Liver (tissue), 7 donors: ENCODE measurements at regions not wholly inside any gene's neighbourhood (a gene's known extent, or its start where the extent isn't known, plus 50 kb on each side); places are given as distances from the start of the nearest gene placed in this dataset.

Experiments used
- DNase-seq: peaks from one replicate; pipeline ENCODE4 v3.0.0-alpha.2; 2017; ENCODE audit warnings: low spot score
- H3K27ac ChIP-seq, 2 donors: one replicate each; pipeline ENCODE4 v1.7.0; 2013; ENCODE audit warnings: inconsistent platforms in 2 of 2, low read length in 2 of 2, control low read depth in 1 of 2, low read depth in 1 of 2, mild to moderate bottlenecking in 1 of 2
- H3K27me3 ChIP-seq, 4 donors: one replicate each; pipeline versions ENCODE4 v1.6.1 to v1.7.0; 2013; ENCODE audit warnings: low read length in 3 of 4, inconsistent platforms in 1 of 4, mild to moderate bottlenecking in 1 of 4, moderate library complexity in 1 of 4; ENCODE audit not compliant: control insufficient read depth in 4 of 4, insufficient read depth in 4 of 4
- H3K36me3 ChIP-seq, 4 donors: one replicate each; pipeline versions ENCODE4 v1.6.1 to v1.7.0; 2013; ENCODE audit warnings: low read length in 3 of 4, mild to moderate bottlenecking in 3 of 4, low read depth in 1 of 4, moderate library complexity in 1 of 4; ENCODE audit not compliant: control insufficient read depth in 4 of 4, insufficient read depth in 3 of 4
- H3K4me1 ChIP-seq, 4 donors: one replicate each; pipeline versions ENCODE4 v1.6.1 to v1.7.0; 2013; ENCODE audit warnings: low read length in 3 of 4, mild to moderate bottlenecking in 3 of 4, moderate library complexity in 1 of 4; ENCODE audit not compliant: control insufficient read depth in 4 of 4, insufficient read depth in 4 of 4
- H3K4me3 ChIP-seq, 3 donors: one replicate each; pipeline versions ENCODE4 v1.6.1 to v1.7.0; 2013; ENCODE audit warnings: low read length in 3 of 3, control low read depth in 1 of 3, low read depth in 1 of 3, mild to moderate bottlenecking in 1 of 3
- H3K9ac ChIP-seq, 2 donors: one replicate each; pipeline ENCODE4 v1.7.0; 2013; ENCODE audit warnings: low read length in 2 of 2, mild to moderate bottlenecking in 2 of 2, moderate library complexity in 2 of 2, control low read depth in 1 of 2, low read depth in 1 of 2
- H3K9me3 ChIP-seq, 4 donors: one replicate each; pipeline versions ENCODE4 v1.6.1 to v1.7.0; 2013; ENCODE audit warnings: low read length in 3 of 4; ENCODE audit not compliant: control insufficient read depth in 4 of 4
- ATF3 ChIP-seq: IDR thresholded peaks from 2 replicates; pipeline ENCODE4 v1.6.1; 2016; ENCODE audit warnings: antibody characterized with exemption
- EGR1 ChIP-seq, 2 donors: IDR thresholded peaks; 2 replicates each; pipeline ENCODE4 v1.6.1; 2016 to 2018; ENCODE audit warnings: antibody characterized with exemption in 2 of 2, low read depth in 2 of 2
- FOXA1 ChIP-seq: IDR thresholded peaks from 2 replicates; pipeline ENCODE4 v1.6.1; 2016; ENCODE audit warnings: antibody characterized with exemption
- GABPA ChIP-seq, 2 donors: IDR thresholded peaks in 1 of 2; conservative IDR thresholded peaks in 1 of 2; 2 replicates each; pipeline ENCODE4 v1.6.1; 2016; ENCODE audit warnings: antibody characterized with exemption in 2 of 2, mild to moderate bottlenecking in 1 of 2, moderate library complexity in 1 of 2
- HNF4A ChIP-seq, 2 donors: conservative IDR thresholded peaks; 2 replicates each; pipeline ENCODE4 v1.6.1; 2016; ENCODE audit warnings: antibody characterized with exemption in 2 of 2, mild to moderate bottlenecking in 2 of 2
- HNF4G ChIP-seq: IDR thresholded peaks from 2 replicates; pipeline ENCODE4 v1.6.1; 2016; ENCODE audit warnings: antibody characterized with exemption
- REST ChIP-seq: IDR thresholded peaks from 2 replicates; pipeline ENCODE4 v1.6.1; 2016; ENCODE audit warnings: antibody characterized with exemption, mild to moderate bottlenecking
- RXRA ChIP-seq, 2 donors: IDR thresholded peaks; 2 replicates each; pipeline ENCODE4 v1.6.1; 2017 to 2018; ENCODE audit warnings: antibody characterized with exemption in 2 of 2, mild to moderate bottlenecking in 1 of 2
- SP1 ChIP-seq: IDR thresholded peaks from 2 replicates; pipeline ENCODE4 v1.6.1; 2018; ENCODE audit warnings: antibody characterized with exemption, mild to moderate bottlenecking
- YY1 ChIP-seq: IDR thresholded peaks from 2 replicates; pipeline ENCODE4 v1.6.1; 2016; ENCODE audit warnings: antibody characterized with exemption, mild to moderate bottlenecking
- WGBS: extraction: QIAGEN DNeasy Blood & Tissue Kit; methylation state at CpG from one replicate; pipeline ENCODE4 v1.1.7; 2013; 5-methylcytosine and 5-hydroxymethylcytosine counted together
- TF ChIP-seq, protein P1 (sequence below): IDR thresholded peaks from 2 replicates; pipeline ENCODE4 v1.6.1; 2016; ENCODE audit warnings: antibody characterized with exemption
- TF ChIP-seq, protein P2 (sequence below): IDR thresholded peaks from 2 replicates; pipeline ENCODE4 v1.6.1; 2016; ENCODE audit warnings: antibody characterized with exemption
- donor health status: healthy.
- donor health status: healthy.
- donor health status: healthy.
- donor health status: healthy.

GRCh38 chr10:58918887-58919286 lies 257.6 kb upstream of the PHYHIPL start (continued):
- no peak for TF ChIP-seq REST

DNA sequence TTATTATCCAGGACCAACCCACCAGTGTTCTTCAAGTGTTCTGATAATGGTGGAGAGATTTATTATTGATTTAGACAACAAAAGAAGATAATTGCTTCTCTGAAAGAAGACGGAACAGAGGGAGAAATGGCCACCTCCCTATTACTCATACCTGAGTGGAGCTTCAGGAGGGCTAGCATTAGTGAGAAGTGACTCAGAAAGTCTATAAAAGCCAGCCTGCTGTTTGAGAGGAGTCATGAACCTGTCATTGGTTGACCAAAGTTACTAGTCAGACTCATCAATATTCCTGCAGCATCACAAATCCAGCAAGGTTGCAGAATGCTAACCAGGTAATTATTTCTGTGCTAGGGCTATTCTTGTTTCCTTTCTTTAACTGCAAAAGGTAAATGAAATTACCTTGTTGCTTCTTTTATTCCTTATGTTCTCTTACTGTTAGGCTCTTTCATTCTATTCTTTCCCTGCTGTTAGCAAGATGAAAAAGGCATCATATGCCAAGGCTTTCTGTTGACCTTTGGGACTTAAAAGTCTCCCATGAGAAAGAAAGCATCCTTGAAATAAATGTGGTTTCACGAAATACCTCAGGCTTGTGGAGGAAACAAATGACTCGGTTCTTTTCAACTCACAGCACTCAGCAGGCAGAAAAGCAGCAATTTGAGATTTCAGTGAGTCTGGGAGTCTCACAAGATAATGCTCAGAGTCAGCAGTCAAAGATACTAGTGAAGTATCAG lies 256.4 kb upstream of the PHYHIPL start:
- 53% methylated on average over 3 of the region's 3 CpGs for WGBS
- TF ChIP-seq EGR1 (IDR thresholded peaks at IDR 0.05; ENCODE audit: low read depth in 2 of 2) (no peak), ATF3 (no peak), REST (no peak), GABPA (IDR thresholded peaks at IDR 0.05 in 1 of 2, conservative IDR thresholded peaks at IDR 0.05 in 1 of 2) (no peak), HNF4G (no peak)
- TF ChIP-seq, protein P1, sequence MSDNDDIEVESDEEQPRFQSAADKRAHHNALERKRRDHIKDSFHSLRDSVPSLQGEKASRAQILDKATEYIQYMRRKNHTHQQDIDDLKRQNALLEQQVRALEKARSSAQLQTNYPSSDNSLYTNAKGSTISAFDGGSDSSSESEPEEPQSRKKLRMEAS, result no peak
- no peak overlapping the region for H3K27ac ChIP-seq

DNA sequence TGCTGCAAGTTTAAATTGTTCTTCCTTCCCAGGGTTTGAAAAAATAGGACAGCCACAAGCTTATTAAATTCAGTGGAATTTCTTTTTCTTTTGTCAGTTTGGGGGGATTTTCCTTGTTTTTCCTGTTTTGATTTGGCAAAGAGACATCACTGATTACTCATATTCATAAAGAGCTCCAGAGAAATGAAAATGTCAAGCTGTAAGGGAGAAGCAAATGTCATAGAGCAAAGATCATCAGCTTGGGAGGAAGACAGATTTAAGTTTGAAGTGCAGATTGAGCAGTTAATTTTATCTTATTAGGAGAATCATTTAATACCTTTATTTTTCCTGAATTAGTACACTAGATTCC lies 255.8 kb upstream of the PHYHIPL start:
- no peak overlapping the region for H3K9ac ChIP-seq
- TF ChIP-seq, protein P2, sequence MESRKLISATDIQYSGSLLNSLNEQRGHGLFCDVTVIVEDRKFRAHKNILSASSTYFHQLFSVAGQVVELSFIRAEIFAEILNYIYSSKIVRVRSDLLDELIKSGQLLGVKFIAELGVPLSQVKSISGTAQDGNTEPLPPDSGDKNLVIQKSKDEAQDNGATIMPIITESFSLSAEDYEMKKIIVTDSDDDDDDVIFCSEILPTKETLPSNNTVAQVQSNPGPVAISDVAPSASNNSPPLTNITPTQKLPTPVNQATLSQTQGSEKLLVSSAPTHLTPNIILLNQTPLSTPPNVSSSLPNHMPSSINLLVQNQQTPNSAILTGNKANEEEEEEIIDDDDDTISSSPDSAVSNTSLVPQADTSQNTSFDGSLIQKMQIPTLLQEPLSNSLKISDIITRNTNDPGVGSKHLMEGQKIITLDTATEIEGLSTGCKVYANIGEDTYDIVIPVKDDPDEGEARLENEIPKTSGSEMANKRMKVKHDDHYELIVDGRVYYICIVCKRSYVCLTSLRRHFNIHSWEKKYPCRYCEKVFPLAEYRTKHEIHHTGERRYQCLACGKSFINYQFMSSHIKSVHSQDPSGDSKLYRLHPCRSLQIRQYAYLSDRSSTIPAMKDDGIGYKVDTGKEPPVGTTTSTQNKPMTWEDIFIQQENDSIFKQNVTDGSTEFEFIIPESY, result no peak
- TF ChIP-seq RXRA (IDR thresholded peaks at IDR 0.05) (no peak), ATF3 (no peak), FOXA1 (no peak), SP1 (no peak), YY1 (no peak), REST (no peak), GABPA (IDR thresholded peaks at IDR 0.05 in 1 of 2, conservative IDR thresholded peaks at IDR 0.05 in 1 of 2) (no peak), HNF4A (conservative IDR thresholded peaks at IDR 0.05) (no peak)

More for the DNA sequence above, 256.4 kb upstream of the PHYHIPL start:
- no peaks in the 10 kb centered on the region for H3K9me3 ChIP-seq
- no peaks in the 10 kb centered on the region for H3K36me3 ChIP-seq
- no peak for DNase-seq
- no peak overlapping the region for H3K4me3 ChIP-seq
- no peaks in the 10 kb centered on the region for H3K4me1 ChIP-seq
- no peak overlapping the region for H3K9ac ChIP-seq
- no peaks in the 10 kb centered on the region for H3K27me3 ChIP-seq

More for the DNA sequence above, 255.8 kb upstream of the PHYHIPL start:
- no peaks in the 10 kb centered on the region for H3K4me1 ChIP-seq
- H3K27ac ChIP-seq, result no peak overlapping the region
- no peak for DNase-seq
- H3K36me3 ChIP-seq, result no peaks in the 10 kb centered on the region
- H3K4me3 ChIP-seq, result no peak overlapping the region
- H3K27me3 ChIP-seq, result no peaks in the 10 kb centered on the region
- H3K9me3 ChIP-seq, result no peaks in the 10 kb centered on the region
